Ishikawa (cell line): ENCODE measurements at regions not wholly inside any gene's neighbourhood (a gene's known extent, or its start where the extent isn't known, plus 50 kb on each side); places are given as distances from the start of the nearest gene placed in this dataset.

Source experiments
- EGR1 ChIP-seq: IDR thresholded peaks from 2 replicates; pipeline ENCODE4 v1.6.1; 2012
- EP300 ChIP-seq: IDR thresholded peaks from 2 replicates; pipeline ENCODE4 v1.6.1; 2012; ENCODE audit warnings: borderline replicate concordance
- FOXM1 ChIP-seq: IDR thresholded peaks from 2 replicates; pipeline ENCODE4 v1.6.1; 2012; ENCODE audit warnings: low read depth, borderline replicate concordance
- TAF1 ChIP-seq: IDR thresholded peaks from 2 replicates; pipeline ENCODE4 v1.6.1; 2012; ENCODE audit warnings: low read depth, mild to moderate bottlenecking
- TEAD4 ChIP-seq: IDR thresholded peaks from 2 replicates; pipeline ENCODE4 v1.6.1; 2012
- YY1 ChIP-seq: IDR thresholded peaks from 2 replicates; pipeline ENCODE4 v1.6.1; 2012; ENCODE audit warnings: low read depth
- TF ChIP-seq, protein P1 (sequence below): IDR thresholded peaks from 2 replicates; pipeline ENCODE4 v1.6.1; 2012
- TF ChIP-seq, protein P2 (sequence below): IDR thresholded peaks from 2 replicates; pipeline ENCODE4 v1.6.1; 2012; ENCODE audit warnings: low read depth, mild to moderate bottlenecking

DNA sequence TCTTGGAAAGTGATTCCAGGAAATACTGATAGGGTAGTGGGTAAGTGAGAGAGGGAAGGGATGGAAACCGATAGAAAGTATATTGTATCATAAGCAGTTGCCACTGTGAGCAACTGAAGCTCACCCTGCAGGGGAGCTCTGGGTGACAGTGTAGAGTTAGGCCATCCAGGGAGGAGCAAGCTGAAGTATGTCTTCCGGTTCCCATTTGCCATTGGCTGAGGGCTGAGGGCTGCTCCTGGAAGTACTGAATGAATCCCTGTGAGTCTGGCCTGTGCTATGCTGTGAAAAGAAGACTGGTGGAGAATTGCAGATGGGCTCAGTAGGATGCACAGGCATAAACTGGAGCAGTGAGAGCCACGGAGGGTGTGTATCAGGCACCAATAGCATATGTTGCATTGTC, 348.3 kb downstream of the MFSD1 start:
- TF ChIP-seq TEAD4 (no peak), FOXM1 (no peak), TAF1 (no peak), YY1 (no peak), EP300 (no peak), EGR1 (no peak)
- TF ChIP-seq, protein P1, sequence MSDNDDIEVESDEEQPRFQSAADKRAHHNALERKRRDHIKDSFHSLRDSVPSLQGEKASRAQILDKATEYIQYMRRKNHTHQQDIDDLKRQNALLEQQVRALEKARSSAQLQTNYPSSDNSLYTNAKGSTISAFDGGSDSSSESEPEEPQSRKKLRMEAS = no peak
- TF ChIP-seq, protein P2, sequence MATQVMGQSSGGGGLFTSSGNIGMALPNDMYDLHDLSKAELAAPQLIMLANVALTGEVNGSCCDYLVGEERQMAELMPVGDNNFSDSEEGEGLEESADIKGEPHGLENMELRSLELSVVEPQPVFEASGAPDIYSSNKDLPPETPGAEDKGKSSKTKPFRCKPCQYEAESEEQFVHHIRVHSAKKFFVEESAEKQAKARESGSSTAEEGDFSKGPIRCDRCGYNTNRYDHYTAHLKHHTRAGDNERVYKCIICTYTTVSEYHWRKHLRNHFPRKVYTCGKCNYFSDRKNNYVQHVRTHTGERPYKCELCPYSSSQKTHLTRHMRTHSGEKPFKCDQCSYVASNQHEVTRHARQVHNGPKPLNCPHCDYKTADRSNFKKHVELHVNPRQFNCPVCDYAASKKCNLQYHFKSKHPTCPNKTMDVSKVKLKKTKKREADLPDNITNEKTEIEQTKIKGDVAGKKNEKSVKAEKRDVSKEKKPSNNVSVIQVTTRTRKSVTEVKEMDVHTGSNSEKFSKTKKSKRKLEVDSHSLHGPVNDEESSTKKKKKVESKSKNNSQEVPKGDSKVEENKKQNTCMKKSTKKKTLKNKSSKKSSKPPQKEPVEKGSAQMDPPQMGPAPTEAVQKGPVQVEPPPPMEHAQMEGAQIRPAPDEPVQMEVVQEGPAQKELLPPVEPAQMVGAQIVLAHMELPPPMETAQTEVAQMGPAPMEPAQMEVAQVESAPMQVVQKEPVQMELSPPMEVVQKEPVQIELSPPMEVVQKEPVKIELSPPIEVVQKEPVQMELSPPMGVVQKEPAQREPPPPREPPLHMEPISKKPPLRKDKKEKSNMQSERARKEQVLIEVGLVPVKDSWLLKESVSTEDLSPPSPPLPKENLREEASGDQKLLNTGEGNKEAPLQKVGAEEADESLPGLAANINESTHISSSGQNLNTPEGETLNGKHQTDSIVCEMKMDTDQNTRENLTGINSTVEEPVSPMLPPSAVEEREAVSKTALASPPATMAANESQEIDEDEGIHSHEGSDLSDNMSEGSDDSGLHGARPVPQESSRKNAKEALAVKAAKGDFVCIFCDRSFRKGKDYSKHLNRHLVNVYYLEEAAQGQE = no peak
